ENCODE measurements at regions not wholly inside any gene's neighbourhood (a gene's known extent, or its start where the extent isn't known, plus 50 kb on each side); places are given as distances from the start of the nearest gene placed in this dataset.

GRCh38 chr3:59280113-59280512, 230.3 kb upstream of the CFAP20DC start:
- DNase-seq (ENCODE audit: low spot score): no peak
- Histone ChIP-seq H3K4me3 (ENCODE audit: low read depth, low read length, poor library complexity, severe bottlenecking) (no peak overlapping the region), H3K4me1 (ENCODE audit: insufficient read depth, low read length, poor library complexity, severe bottlenecking) (no peaks in the 10 kb centered on the region), H3K27me3 (replicated peaks; ENCODE audit: insufficient read depth, low read depth, low read length, poor library complexity) (no peaks in the 10 kb centered on the region), H3K9me3 (ENCODE audit: low read depth, low read length, poor library complexity, severe bottlenecking) (no peaks in the 10 kb centered on the region), H3K36me3 (ENCODE audit: insufficient read depth, low read length, poor library complexity, severe bottlenecking) (no peaks in the 10 kb centered on the region), H3K27ac (ENCODE audit: low read depth, low read length, poor library complexity, severe bottlenecking) (no peak overlapping the region)
- ChIA-PET POLR2A (ENCODE audit: low non-redundant PET) (no interaction called here), CTCF (no interaction called here)
- intact Hi-C loops (cut with micrococcal nuclease; ENCODE audit: unreplicated experiment): no loop called here
- BruUV-seq (replicated peaks): no TSS peak
- TF ChIP-seq, protein P1, sequence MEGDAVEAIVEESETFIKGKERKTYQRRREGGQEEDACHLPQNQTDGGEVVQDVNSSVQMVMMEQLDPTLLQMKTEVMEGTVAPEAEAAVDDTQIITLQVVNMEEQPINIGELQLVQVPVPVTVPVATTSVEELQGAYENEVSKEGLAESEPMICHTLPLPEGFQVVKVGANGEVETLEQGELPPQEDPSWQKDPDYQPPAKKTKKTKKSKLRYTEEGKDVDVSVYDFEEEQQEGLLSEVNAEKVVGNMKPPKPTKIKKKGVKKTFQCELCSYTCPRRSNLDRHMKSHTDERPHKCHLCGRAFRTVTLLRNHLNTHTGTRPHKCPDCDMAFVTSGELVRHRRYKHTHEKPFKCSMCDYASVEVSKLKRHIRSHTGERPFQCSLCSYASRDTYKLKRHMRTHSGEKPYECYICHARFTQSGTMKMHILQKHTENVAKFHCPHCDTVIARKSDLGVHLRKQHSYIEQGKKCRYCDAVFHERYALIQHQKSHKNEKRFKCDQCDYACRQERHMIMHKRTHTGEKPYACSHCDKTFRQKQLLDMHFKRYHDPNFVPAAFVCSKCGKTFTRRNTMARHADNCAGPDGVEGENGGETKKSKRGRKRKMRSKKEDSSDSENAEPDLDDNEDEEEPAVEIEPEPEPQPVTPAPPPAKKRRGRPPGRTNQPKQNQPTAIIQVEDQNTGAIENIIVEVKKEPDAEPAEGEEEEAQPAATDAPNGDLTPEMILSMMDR (conservative IDR thresholded peaks at IDR 0.05; ENCODE audit: low read depth, low read length): no peak
- no peak for TF ChIP-seq EZH2 (IDR thresholded peaks at IDR 0.05; ENCODE audit: borderline replicate concordance, low read depth, low read length, poor library complexity, severe bottlenecking)

DNA sequence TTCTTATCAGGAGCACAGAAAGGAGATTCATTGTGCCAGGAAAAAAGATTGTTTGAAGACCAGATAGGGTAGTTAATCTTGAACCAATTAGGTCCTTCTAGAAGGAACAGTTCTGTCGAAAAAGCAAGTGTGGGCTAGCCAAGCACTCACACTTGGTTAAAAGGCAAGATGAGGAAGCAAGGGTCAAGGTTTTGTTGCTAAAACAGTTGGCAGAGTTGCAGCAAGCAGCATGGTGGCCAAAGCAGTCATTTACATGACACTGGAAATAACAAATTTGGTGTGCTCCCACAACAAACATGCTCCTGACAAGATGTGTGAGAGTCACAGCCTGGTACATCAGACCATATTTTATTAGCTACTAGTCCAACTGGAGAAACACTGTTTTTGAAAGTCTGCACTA, 228.0 kb upstream of the CFAP20DC start:
- ChIA-PET POLR2A (ENCODE audit: low non-redundant PET) (no interaction called here), CTCF (no interaction called here)
- no peaks in the 10 kb centered on the region for H3K9me3 ChIP-seq (ENCODE audit: low read depth, low read length, poor library complexity, severe bottlenecking)
- no TSS peak for BruUV-seq (replicated peaks)
- no peaks in the 10 kb centered on the region for H3K4me1 ChIP-seq (ENCODE audit: insufficient read depth, low read length, poor library complexity, severe bottlenecking)
- no peak overlapping the region for H3K27ac ChIP-seq (ENCODE audit: low read depth, low read length, poor library complexity, severe bottlenecking)
- no peaks in the 10 kb centered on the region for H3K36me3 ChIP-seq (ENCODE audit: insufficient read depth, low read length, poor library complexity, severe bottlenecking)
- DNase-seq (ENCODE audit: low spot score): no peak
- no peak overlapping the region for H3K4me3 ChIP-seq (ENCODE audit: low read depth, low read length, poor library complexity, severe bottlenecking)
- intact Hi-C loops (cut with micrococcal nuclease; ENCODE audit: unreplicated experiment): no loop called here
- no peaks in the 10 kb centered on the region for H3K27me3 ChIP-seq (replicated peaks; ENCODE audit: insufficient read depth, low read depth, low read length, poor library complexity)
- TF ChIP-seq, protein P1 (conservative IDR thresholded peaks at IDR 0.05; ENCODE audit: low read depth, low read length): no peak
- no peak for TF ChIP-seq EZH2 (IDR thresholded peaks at IDR 0.05; ENCODE audit: borderline replicate concordance, low read depth, low read length, poor library complexity, severe bottlenecking)

DNA sequence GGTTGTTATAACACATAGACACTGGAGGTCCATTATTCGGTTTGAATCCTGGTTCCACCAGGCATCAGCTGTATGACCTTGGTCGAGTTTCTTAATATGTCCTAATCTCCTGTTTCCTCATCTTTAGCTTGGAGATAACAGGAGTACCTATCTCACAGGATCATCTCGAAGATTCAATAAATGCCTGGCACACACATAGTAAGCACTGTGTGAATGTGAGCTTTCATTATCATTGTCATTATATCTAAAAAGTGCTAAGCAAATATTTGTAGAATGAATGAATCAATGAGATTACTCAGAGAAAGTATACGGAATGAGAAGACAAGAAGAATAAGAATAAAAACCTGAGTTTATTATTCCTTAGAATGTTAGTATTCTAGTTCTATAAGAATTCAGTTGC, 227.4 kb upstream of the CFAP20DC start:
- no peak overlapping the region for H3K4me3 ChIP-seq (ENCODE audit: low read depth, low read length, poor library complexity, severe bottlenecking)

More for the DNA sequence above, 227.4 kb upstream of the CFAP20DC start:
- intact Hi-C loops (cut with micrococcal nuclease; ENCODE audit: unreplicated experiment): no loop called here
- Histone ChIP-seq H3K36me3 (ENCODE audit: insufficient read depth, low read length, poor library complexity, severe bottlenecking) (no peaks in the 10 kb centered on the region), H3K9me3 (ENCODE audit: low read depth, low read length, poor library complexity, severe bottlenecking) (no peaks in the 10 kb centered on the region), H3K4me1 (ENCODE audit: insufficient read depth, low read length, poor library complexity, severe bottlenecking) (no peaks in the 10 kb centered on the region), H3K27me3 (replicated peaks; ENCODE audit: insufficient read depth, low read depth, low read length, poor library complexity) (no peaks in the 10 kb centered on the region), H3K27ac (ENCODE audit: low read depth, low read length, poor library complexity, severe bottlenecking) (no peak overlapping the region)
- CTCF ChIA-PET: no interaction called here
- DNase-seq (ENCODE audit: low spot score): no peak
- POLR2A ChIA-PET (ENCODE audit: low non-redundant PET): no interaction called here
- BruUV-seq (replicated peaks): no TSS peak
- no peak for TF ChIP-seq EZH2 (IDR thresholded peaks at IDR 0.05; ENCODE audit: borderline replicate concordance, low read depth, low read length, poor library complexity, severe bottlenecking)
- TF ChIP-seq, protein P1 (conservative IDR thresholded peaks at IDR 0.05; ENCODE audit: low read depth, low read length): no peak
